ENCODE measurements at regions not wholly inside any gene's neighbourhood (a gene's known extent, or its start where the extent isn't known, plus 50 kb on each side); places are given as distances from the start of the nearest gene placed in this dataset.

- TF ChIP-seq, protein P1, sequence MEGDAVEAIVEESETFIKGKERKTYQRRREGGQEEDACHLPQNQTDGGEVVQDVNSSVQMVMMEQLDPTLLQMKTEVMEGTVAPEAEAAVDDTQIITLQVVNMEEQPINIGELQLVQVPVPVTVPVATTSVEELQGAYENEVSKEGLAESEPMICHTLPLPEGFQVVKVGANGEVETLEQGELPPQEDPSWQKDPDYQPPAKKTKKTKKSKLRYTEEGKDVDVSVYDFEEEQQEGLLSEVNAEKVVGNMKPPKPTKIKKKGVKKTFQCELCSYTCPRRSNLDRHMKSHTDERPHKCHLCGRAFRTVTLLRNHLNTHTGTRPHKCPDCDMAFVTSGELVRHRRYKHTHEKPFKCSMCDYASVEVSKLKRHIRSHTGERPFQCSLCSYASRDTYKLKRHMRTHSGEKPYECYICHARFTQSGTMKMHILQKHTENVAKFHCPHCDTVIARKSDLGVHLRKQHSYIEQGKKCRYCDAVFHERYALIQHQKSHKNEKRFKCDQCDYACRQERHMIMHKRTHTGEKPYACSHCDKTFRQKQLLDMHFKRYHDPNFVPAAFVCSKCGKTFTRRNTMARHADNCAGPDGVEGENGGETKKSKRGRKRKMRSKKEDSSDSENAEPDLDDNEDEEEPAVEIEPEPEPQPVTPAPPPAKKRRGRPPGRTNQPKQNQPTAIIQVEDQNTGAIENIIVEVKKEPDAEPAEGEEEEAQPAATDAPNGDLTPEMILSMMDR (IDR thresholded peaks at IDR 0.05 in 4 of 5, conservative IDR thresholded peaks at IDR 0.05 in 1 of 5): no peak
- TF ChIP-seq POLR2A (IDR thresholded peaks at IDR 0.05): no peak
Measured at GRCh38 chrX:44435047-44435446, 91.6 kb upstream of the EFHC2 start.
